ENCODE measurements at regions not wholly inside any gene's neighbourhood (a gene's known extent, or its start where the extent isn't known, plus 50 kb on each side); places are given as distances from the start of the nearest gene placed in this dataset.

GRCh38 chr9:106405871-106406435, 457.0 kb upstream of the ZNF462 start:
- TF ChIP-seq CTCF (IDR thresholded peaks at IDR 0.05; ENCODE audit: low read depth, low read length, missing input control) (no peak), EGR1 (IDR thresholded peaks at IDR 0.05; ENCODE audit: low read depth in 2 of 2) (no peak), YY1 (IDR thresholded peaks at IDR 0.05) (no peak), JUND (IDR thresholded peaks at IDR 0.05) (no peak), SP1 (IDR thresholded peaks at IDR 0.05) (no peak), NR2F2 (IDR thresholded peaks at IDR 0.05) (no peak), MAX (IDR thresholded peaks at IDR 0.05) (no peak), GABPA (IDR thresholded peaks at IDR 0.05 in 1 of 2, conservative IDR thresholded peaks at IDR 0.05 in 1 of 2) (no peak), FOXA1 (IDR thresholded peaks at IDR 0.05) (no peak), RXRA (IDR thresholded peaks at IDR 0.05) (no peak), ATF3 (IDR thresholded peaks at IDR 0.05) (no peak), RAD21 (IDR thresholded peaks at IDR 0.05) (no peak), ZBTB33 (IDR thresholded peaks at IDR 0.05) (no peak)
- H3K4me1 ChIP-seq (ENCODE audit: control insufficient read depth in 4 of 4, insufficient read depth in 4 of 4, low read length in 3 of 4): peaks cover 0 to 10% (median 7%) of the 10 kb centered on the region in 4 donors
- H3K27ac ChIP-seq (ENCODE audit: low read depth in 1 of 2, low read length in 2 of 2): no peak overlapping the region
- H3K36me3 ChIP-seq (ENCODE audit: control insufficient read depth in 4 of 4, insufficient read depth in 3 of 4, low read depth in 1 of 4, low read length in 3 of 4): no peaks in the 10 kb centered on the region
- H3K9me3 ChIP-seq (ENCODE audit: control insufficient read depth in 4 of 4, low read length in 3 of 4): no peaks in the 10 kb centered on the region
- no peak for DNase-seq (ENCODE audit: low spot score)
- H3K27me3 ChIP-seq (ENCODE audit: control insufficient read depth in 4 of 4, insufficient read depth in 4 of 4, low read length in 3 of 4): no peaks in the 10 kb centered on the region
- H3K9ac ChIP-seq (ENCODE audit: low read depth in 1 of 2, low read length in 2 of 2): no peak overlapping the region
- 74% methylated on average over 2 of the region's 2 CpGs for WGBS
- H3K4me3 ChIP-seq (ENCODE audit: low read depth in 1 of 3, low read length in 3 of 3): no peak overlapping the region

- Histone ChIP-seq H3K4me1 (ENCODE audit: control insufficient read depth in 4 of 4, insufficient read depth in 4 of 4, low read length in 3 of 4) (no peaks in the 10 kb centered on the region), H3K27me3 (ENCODE audit: control insufficient read depth in 4 of 4, insufficient read depth in 4 of 4, low read length in 3 of 4) (no peaks in the 10 kb centered on the region), H3K27ac (ENCODE audit: low read depth in 1 of 2, low read length in 2 of 2) (no peak overlapping the region), H3K36me3 (ENCODE audit: control insufficient read depth in 4 of 4, insufficient read depth in 3 of 4, low read depth in 1 of 4, low read length in 3 of 4) (no peaks in the 10 kb centered on the region), H3K9ac (ENCODE audit: low read depth in 1 of 2, low read length in 2 of 2) (no peak overlapping the region), H3K4me3 (ENCODE audit: low read depth in 1 of 3, low read length in 3 of 3) (no peak overlapping the region), H3K9me3 (ENCODE audit: control insufficient read depth in 4 of 4, low read length in 3 of 4) (no peaks in the 10 kb centered on the region)
- WGBS: 86% methylated on average over 7 of the region's 7 CpGs
- DNase-seq (ENCODE audit: low spot score): no peak
- TF ChIP-seq HNF4G (IDR thresholded peaks at IDR 0.05) (no peak), ZBTB33 (IDR thresholded peaks at IDR 0.05) (no peak), CTCF (IDR thresholded peaks at IDR 0.05; ENCODE audit: low read depth, low read length, missing input control) (no peak), FOXA1 (IDR thresholded peaks at IDR 0.05) (no peak), RXRA (IDR thresholded peaks at IDR 0.05) (no peak), FOXA2 (IDR thresholded peaks at IDR 0.05) (no peak), MAX (IDR thresholded peaks at IDR 0.05) (no peak)
Measured at GRCh38 chr9:106414042-106414441, 448.9 kb upstream of the ZNF462 start.

Measured in liver (tissue), 8 donors.